ENCODE measurements at regions not wholly inside any gene's neighbourhood (a gene's known extent, or its start where the extent isn't known, plus 50 kb on each side); places are given as distances from the start of the nearest gene placed in this dataset.
A peak's percentile ranks its signal among the peaks of the same experiment; 100 is the strongest.
"Not testable (repeated sequence)": the region's sequence is repeated elsewhere in the genome, so short reads cannot be mapped to it uniquely, and the experiment has no call there.

GRCh38 chr7:131154380-131154779 lies 173.3 kb upstream of the MKLN1 start:
- no peak overlapping the region for H3K4me3 ChIP-seq
- intact Hi-C loops (cut with DNase I; ENCODE audit: low total_unique reads), result no loop called here
- no peak overlapping the region for H3K27ac ChIP-seq
- no peaks in the 10 kb centered on the region for H3K27me3 ChIP-seq
- no peak for DNase-seq
- no peak for TF ChIP-seq CTCF (IDR thresholded peaks at IDR 0.05)
- H3K4me1 ChIP-seq, result no peaks in the 10 kb centered on the region
- no peaks in the 10 kb centered on the region for H3K36me3 ChIP-seq
- no peaks in the 10 kb centered on the region for H3K9me3 ChIP-seq

GRCh38 chr7:131157530-131158243 lies 170.0 kb upstream of the MKLN1 start:
- H3K27me3 ChIP-seq, result no peaks in the 10 kb centered on the region
- no peak overlapping the region for H3K4me3 ChIP-seq
- H3K27ac ChIP-seq, result peak overlapping the region in 1 of 2 donors; percentile 31
- peak; percentile 70 to 77 for DNase-seq
- H3K9me3 ChIP-seq, result no peaks in the 10 kb centered on the region
- intact Hi-C loops (cut with DNase I; ENCODE audit: low total_unique reads), result no loop called here
- no peaks in the 10 kb centered on the region for H3K4me1 ChIP-seq
- TF ChIP-seq CTCF (IDR thresholded peaks at IDR 0.05), result no peak
- no peaks in the 10 kb centered on the region for H3K36me3 ChIP-seq

GRCh38 chr7:131158244-131158636 lies 169.4 kb upstream of the MKLN1 start:
- DNase-seq; H3K4me3 ChIP-seq; intact Hi-C loops (cut with DNase I; ENCODE audit: low total_unique reads); H3K9me3 ChIP-seq; H3K4me1 ChIP-seq; H3K27me3 ChIP-seq; H3K36me3 ChIP-seq: not testable (repeated sequence)
- H3K27ac ChIP-seq, result peak overlapping the region in 1 of 2 donors; percentile 31

- no peak for TF ChIP-seq CTCF (IDR thresholded peaks at IDR 0.05)
- no peaks in the 10 kb centered on the region for H3K4me1 ChIP-seq
- H3K36me3 ChIP-seq, result no peaks in the 10 kb centered on the region
- no peak overlapping the region for H3K27ac ChIP-seq
- no peak overlapping the region for H3K4me3 ChIP-seq
- no peaks in the 10 kb centered on the region for H3K27me3 ChIP-seq
- H3K9me3 ChIP-seq, result no peaks in the 10 kb centered on the region
- intact Hi-C loops (cut with DNase I; ENCODE audit: low total_unique reads), result no loop called here
- DNase-seq, result no peak
Measured at GRCh38 chr7:131159961-131160361, 167.7 kb upstream of the MKLN1 start.

GRCh38 chr7:131161103-131161502 lies 166.6 kb upstream of the MKLN1 start:
- Histone ChIP-seq H3K4me3 (no peak overlapping the region), H3K27ac (no peak overlapping the region), H3K4me1 (no peaks in the 10 kb centered on the region), H3K9me3 (no peaks in the 10 kb centered on the region), H3K27me3 (no peaks in the 10 kb centered on the region), H3K36me3 (no peaks in the 10 kb centered on the region)
- intact Hi-C loops (cut with DNase I; ENCODE audit: low total_unique reads), result no loop called here
- DNase-seq, result no peak
- no peak for TF ChIP-seq CTCF (IDR thresholded peaks at IDR 0.05)

- Histone ChIP-seq H3K4me1 (no peaks in the 10 kb centered on the region), H3K36me3 (no peaks in the 10 kb centered on the region), H3K27ac (no peak overlapping the region), H3K4me3 (no peak overlapping the region), H3K27me3 (no peaks in the 10 kb centered on the region), H3K9me3 (no peaks in the 10 kb centered on the region)
- DNase-seq, result no peak
- intact Hi-C loops (cut with DNase I; ENCODE audit: low total_unique reads), result no loop called here
- TF ChIP-seq CTCF (IDR thresholded peaks at IDR 0.05), result no peak
Measured at GRCh38 chr7:131164025-131164925, 163.4 kb upstream of the MKLN1 start.
